HL-60/S4 treated with retinoic acid at 250 ng/mL for 4 days and 3 days (cell line): ENCODE measurements at regions not wholly inside any gene's neighbourhood (a gene's known extent, or its start where the extent isn't known, plus 50 kb on each side); places are given as distances from the start of the nearest gene placed in this dataset.
"Not testable (repeated sequence)": the region's sequence is repeated elsewhere in the genome, so short reads cannot be mapped to it uniquely, and the experiment has no call there.

ENCODE experiments used
- in situ Hi-C: fragments of 300-500 bp; cut with MboI; formaldehyde crosslinking; loops from 2 replicates; pipeline ENCODE4 v1.7.0; 2022; ENCODE audit warnings: low sequenced_read_pairs

DNA sequence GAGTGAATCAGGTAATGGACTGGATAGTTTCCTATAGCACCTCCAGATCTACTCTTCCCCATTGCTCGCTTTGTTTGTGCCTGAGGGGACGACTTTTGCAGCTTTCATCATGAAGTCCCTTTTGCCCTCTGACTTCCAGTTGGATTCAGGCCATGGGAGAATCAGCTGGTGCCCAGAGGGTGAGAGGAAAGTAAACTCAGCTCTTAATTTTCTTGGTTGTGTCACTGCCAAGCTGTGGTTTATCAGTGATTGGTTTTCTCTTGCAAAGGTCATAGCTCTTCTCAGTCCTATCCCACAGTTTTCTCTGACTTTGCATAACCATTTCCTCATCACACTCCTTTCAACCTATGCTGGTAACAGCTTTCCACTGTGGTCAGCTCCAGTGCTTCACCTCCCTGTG lies 200.1 kb downstream of the KCNJ2 start:
- in situ Hi-C loops, result no loop called here

DNA sequence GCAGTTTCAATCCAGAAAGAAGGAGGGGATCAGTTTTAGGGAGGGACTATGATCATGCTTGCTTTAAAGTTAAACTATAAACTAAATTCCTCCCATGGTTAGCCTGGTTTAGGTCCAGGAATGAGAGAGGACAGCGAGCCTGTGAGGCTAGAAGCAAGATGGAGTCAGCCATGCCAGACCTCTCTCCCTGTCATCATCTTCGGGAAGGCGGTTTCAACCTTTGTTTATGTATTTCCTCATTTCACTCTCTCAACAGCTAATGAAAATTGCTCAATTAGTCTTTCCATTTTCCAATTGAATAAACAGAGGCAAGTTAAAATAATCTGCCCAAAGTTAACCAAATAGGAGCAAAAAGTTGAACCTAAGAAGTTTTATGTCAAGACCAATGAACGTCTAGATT lies 201.5 kb downstream of the KCNJ2 start:
- in situ Hi-C loops, result no loop called here

DNA sequence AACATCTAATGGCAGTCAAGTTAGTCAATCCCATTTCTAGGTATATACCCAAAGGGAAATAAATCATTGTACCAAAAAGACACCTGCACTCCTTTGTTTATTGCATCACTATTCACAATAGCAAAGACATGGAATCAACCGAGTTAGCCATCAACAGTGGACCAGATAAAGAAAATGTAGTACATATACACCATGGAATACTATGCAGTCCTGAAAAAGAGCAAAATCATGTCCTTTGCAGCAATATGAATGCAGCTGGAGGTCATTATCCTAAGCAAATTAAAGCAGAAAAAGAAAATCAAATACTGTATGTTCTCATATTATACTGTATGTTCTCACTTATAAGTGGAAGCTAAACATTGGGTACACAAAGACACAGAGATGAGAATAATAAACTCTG lies 204.0 kb downstream of the KCNJ2 start:
- in situ Hi-C loops, result no loop called here

DNA sequence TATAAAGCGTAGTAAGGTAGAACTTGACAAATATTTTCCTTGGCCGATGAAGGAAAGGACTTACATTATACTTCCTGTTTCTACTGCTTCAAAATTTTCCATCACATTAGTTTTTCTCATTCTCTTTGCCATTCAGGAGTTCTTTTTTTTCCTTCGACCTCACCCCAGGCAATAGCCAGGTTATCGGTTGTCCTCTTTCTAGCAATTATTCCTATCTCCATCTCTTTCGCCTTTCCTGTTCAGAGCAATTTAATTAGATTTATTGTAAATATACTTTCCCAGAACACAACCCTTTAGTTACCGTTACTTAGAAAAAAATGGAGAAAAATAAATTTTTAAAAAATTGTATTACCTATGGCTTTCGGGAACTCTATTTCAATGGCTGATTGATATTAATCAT lies 205.2 kb downstream of the KCNJ2 start:
- in situ Hi-C loops, result no loop called here

DNA sequence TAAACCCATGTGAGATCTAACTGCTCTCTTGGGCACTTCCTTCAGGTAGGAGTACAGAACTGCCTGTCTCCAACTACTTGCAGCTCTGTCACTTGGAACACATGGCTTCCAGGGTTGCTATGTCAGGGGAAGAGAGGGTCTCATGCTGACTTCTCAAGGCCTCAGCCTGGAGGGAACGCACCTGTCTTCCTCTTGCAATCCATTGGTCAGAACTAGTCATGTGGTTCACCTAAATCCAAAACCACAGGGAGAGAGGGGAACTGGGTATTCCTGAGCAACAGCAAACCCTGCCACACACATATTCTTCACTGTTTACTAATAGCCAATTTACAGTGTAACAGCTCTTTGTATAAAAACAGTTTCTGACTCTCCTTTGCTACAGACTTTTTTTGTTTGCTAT lies 206.1 kb downstream of the KCNJ2 start:
- in situ Hi-C loops, result no loop called here

DNA sequence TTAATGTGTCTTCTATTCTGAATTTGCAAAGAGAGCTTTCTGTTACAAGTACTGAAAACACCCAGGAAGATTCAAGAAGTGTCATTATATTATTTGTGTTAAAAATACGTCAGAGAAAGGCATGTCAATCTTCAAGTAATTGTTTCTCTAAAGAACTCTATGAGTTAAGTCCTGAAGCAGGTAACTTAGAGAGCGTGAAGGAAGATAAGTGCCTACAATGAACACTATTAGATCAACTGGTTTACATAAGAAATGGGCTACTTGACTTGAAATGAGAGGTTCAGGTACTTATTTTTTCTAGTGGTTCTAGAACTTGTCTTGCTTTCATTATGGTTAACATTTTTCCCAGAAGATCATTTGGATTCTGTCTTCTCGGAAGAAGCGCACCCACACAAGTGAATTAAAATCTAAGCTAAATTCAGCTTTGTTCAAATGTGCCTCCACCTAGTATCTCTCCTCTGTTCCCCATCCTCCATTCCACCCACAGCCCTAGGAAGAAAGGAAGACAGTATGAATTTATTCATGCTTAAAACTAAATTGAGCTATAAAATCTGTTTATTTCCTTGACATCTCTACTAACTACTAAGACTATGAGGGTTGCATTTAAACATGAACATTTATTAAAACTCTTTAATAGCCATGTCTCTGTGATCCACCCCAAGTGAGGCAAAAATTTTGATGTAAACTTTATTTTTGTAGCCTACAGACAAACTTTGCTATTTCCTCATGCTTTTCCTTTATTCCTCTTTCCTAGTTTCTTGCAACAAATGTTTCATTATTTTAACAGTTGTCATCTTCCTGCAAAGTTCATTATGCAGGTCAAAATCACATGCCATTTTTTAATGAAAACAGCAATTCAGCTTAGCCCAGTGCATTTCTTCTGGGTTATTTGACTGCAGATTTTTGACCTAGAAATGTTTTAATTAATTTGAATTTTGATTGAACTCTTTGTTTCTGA lies 206.8 kb downstream of the KCNJ2 start:
- in situ Hi-C loops, result no loop called here

DNA sequence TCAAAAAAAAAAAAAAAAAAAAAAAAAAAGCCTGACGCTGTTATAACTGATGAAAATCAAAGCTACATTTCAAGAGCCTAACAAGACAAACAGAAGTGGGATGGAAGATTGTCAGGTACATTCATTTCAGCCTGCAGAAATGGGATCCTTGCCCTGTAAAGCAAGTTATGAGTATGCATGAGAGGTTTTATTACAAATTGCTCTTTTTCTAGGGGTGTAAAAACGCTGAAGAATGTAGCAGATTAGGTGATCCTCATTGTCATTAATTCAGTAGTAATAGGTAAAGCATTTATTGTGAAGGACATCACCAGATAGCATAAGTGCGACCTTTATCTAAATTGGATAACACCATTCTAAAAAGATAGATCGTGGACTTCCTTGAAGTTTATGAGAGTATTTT lies 208.3 kb downstream of the KCNJ2 start:
- in situ Hi-C loops, result no loop called here

DNA sequence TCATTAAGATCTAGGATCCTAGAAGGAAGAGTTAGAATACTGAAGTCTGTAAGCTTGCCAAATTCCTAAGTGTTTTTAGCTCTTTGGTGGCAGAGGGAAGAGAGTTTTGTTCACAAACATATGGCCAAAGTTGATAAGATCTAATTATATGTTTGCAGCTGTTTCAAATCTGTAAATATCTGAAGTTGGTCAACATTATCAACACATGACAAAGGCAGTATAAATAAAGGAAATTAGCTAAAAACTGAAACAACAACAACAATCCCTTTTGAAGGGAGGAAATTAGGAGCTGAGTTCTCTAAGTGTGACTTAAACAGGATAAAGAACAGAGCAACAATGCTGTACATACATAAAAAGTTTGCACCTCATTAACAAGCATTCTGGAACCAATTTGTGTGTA lies 208.7 kb downstream of the KCNJ2 start:
- in situ Hi-C loops, result no loop called here

DNA sequence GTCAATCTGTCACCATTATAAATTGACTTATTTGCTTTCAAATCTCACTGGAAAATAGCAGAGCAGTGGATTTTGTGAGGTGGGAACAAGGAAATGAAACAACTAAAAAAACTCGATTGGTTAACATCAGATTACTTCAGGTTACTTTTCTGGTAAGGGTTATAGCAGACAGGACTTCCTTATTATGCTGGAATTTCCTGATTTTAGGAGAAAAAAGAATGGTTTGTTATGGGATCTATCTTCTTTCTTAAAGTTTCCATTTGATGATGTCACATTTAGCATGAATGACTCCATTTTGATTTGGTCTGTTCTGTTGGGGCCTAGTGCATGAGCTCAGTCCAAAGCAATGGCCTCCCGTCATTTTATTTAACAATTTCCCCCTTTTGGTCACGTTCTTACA lies 210.6 kb downstream of the KCNJ2 start:
- in situ Hi-C loops, result no loop called here

DNA sequence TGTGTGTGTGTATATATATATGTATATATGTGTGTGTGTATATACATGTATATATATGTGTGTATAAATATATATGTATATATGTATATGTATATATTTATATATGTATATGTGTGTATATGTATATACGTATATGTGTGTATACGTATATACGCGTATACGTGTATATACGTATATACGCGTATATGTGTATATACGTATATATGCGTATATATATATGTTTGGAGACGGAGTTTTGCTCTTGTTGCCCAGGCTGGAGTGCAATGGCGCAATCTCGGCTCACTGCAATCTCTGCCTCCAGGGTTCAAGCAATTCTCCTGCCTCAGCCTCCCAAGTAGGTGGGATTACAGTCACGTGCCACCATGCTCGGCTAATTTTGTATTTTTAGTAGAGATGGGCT lies 212.6 kb downstream of the KCNJ2 start:
- in situ Hi-C loops, result not testable (repeated sequence)

DNA sequence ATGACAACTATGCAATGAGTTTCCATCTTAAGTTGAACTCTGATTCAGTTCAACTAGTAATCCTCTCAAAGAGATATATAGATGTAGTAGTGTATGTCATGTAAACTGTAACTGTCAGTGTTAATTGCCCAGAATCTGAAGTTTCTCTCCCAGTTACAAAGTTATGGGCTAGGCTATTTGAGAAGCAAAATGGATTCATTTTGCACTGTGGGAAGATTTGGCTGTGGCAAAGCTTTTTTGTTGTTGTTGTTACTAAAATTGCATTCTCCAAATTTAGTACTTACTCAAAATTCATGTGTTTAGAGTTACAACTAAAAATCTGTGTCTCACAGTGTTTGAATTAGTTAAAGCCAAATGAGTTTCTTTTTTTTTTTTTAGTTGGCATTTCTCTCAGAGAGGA lies 219.0 kb downstream of the KCNJ2 start:
- in situ Hi-C loops, result no loop called here

DNA sequence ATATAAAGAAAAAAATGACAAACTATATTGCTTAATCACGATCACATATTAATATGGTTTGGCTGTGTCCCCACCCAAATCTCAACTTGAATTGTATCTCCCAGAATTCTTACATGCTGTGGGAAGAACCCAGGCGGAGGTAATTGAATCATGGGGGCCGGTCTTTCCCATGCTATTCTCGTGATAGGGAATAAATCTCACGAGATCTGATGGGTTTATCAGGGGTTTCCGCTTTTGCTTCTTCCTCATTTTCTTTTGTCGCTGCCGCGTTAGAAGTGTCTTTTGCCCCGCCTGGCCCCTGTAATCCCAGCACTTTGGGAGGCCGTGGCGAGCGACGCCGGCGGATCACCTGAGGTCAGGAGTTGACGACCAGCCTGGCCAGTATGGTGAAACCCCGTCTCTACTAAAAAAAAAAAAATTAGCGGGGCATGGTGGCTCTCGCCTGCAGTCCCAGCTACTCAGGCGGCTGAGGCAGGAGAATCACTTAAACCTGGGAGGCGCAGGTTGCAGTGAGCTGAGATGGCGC lies 220.0 kb downstream of the KCNJ2 start:
- in situ Hi-C loops, result not testable (repeated sequence)

DNA sequence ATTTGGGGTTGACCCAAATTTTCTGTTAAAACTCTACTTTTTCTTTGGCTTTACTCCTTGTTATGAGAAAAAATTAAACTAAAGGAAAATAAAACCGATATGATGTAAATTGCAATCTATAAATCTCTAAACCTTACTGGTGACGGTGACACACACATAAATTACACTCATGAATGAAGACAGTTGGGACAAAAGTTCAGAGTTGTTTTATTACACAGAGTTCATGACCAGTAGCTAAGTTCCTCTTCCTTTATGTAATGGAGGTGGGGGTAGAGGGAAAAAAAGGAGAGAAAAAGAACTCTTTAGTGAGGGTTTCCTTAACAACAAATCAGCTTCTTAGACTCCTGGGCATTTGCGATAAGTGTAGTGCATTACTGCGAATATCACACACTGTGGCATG lies 220.7 kb downstream of the KCNJ2 start:
- in situ Hi-C loops, result no loop called here

DNA sequence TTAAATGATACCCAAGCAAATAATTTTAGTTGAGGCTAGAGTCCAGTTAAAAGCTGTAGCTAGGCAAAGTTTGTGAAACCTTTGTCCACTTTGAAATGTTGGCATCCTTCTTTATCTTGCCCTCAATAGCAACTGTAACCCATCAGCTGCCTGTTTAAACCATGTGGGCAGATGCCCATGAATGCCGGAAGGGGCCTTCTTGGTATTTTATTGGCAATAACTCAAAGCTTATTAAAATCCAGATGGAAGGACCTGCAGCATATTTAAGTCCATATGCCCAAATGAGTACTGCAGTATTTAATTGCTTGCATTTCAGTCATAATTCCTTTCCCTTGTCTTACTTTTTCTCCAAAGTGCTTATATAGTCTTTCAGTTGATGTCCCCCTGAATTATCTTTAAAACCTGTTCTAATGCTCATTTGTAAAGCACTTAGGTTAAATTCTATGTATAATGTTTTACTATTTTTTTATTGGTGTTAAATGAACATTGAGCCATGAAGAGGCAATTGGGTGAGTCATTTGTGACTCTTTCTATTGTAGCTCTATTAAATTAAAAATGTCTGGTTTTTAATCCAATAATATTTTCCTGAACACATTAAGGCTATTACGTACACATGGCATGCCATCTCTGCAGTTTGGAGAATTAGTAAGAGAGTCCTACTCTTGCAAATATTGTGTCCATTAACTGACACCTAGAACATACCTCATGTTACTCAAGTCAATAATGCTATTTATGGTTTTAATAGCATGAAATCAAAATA lies 225.3 kb downstream of the KCNJ2 start:
- in situ Hi-C loops, result no loop called here

DNA sequence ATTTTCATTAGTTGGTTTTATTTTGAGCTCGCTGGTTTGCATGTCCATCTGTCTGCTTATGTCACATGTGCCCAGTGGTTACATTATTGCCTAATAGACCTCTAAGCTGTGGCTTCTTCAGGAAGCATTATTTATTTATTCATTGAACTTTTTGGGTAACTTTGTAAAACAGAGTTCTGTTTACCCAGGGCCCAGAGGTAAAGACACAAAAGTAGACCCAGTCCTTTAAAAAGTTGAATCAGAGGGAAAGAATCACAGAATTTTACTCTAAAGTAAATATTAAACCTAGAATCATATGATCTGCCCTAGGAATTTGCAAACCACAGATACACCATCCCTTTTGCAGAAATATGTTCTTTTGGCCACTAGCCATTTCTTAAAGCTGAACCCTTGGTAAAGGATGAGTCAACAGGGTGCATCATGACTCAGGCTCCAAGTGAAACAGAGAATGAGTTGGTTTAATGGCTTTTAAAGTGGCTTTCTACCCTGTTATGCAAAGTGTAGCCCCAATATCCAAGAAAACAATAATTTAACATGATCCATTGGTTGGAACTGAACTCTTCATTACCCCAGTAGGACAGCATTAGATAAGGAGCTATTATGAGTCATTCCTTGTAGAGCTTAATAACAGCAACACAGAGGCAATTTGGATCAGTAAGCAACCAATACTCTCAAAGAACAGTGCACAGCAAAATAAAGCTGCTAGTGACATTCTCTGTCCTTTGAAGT lies 236.3 kb downstream of the KCNJ2 start:
- in situ Hi-C loops, result no loop called here

DNA sequence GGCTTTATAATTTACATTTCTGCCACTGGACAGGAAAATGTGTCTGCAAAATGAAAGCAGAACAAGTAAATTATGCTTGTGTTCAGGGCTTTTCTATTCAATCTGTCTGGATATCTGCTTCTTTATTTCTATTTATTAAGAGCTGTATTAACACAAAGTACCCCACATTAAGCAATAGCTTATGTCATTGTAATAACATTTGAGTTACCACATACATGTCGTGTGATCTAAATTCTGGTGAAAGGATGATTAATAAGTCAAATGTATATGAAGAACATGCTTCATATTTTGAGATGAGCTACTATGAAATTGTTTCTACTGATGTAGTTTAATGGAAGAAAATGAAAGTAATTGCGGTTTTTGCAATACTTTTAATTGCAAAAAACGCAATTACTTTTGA lies 238.2 kb downstream of the KCNJ2 start:
- in situ Hi-C loops, result no loop called here

DNA sequence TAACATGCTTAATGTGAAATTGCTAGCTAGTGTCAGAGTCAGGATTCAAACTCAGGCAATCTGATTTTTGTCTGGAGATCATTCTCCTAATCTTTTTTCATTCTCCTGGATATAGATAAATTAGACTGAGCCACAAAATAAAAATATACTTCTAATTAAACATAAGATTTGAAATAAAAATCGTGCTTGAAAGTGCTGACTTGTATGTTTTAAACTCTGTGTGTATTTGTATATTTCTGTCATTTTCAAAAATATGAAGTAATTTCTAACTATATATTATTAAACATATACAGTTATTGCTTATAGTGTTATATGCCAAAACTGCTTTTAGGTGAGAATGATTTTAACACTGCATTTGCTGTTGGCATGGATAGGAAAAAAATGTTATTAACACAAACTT lies 239.4 kb downstream of the KCNJ2 start:
- in situ Hi-C loops, result no loop called here

DNA sequence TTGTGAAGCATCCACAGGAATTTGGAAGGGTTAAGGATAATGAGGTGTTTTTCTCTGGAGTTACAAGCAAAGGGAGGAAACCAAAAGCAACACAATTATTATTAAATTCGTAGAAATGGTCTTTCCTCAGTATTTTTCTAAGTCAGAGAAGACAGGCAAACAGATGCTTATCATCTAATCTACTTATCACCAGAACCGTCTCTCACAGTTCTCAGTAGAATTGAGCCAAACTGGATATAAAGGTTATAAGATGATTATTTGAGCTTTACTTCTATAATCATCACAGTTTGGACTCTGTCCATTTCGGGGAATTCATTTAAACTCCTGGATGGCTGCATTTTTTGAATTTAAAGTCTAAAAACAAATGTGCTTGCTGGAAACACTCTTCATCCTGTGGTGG lies 245.0 kb downstream of the KCNJ2 start:
- in situ Hi-C loops, result no loop called here

DNA sequence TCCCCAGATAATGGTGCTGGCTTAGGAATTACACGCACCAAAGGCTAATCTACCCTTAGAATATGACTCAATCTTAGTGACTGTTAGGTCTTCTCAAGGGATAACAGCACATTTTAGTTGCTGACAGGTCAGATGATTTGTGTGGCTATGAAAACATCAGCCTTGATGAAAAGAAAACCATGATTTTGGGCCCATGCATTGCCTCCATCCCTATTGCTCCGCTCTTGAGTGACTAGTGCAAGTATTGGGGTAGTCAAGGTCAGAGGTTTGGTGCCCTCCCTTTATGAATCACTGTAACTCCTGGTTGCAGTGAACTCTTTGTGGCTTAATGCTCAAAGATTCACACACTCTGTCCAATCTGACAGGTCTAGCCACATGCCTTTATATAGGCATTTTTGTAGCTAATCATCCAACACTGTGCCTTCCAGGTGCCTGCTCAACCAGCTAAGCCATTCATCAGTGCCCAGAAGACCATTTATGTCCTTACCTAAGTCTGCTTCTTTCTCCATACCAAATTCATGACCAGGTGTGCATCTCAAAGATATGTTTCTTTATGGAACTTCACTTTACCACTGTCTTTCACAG lies 251.6 kb downstream of the KCNJ2 start:
- in situ Hi-C loops, result no loop called here

DNA sequence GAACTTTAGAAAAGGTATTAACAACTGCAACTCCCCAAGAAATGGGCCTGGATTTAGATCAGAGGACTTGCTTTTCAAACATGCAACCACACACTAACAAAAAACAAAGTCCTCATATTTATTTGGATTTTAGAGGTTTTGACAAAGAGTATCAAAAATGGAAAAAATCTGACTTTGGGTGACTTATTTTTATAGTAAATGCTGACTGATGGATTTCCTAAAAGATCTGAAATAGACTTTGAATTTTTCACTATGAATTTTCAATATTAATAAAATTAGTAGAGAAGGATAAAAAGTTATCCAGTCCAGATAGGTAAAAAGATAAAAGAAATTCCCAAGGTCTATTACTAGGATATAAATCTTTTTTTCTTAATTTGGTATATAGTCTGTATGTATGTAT lies 253.5 kb downstream of the KCNJ2 start:
- in situ Hi-C loops, result no loop called here

DNA sequence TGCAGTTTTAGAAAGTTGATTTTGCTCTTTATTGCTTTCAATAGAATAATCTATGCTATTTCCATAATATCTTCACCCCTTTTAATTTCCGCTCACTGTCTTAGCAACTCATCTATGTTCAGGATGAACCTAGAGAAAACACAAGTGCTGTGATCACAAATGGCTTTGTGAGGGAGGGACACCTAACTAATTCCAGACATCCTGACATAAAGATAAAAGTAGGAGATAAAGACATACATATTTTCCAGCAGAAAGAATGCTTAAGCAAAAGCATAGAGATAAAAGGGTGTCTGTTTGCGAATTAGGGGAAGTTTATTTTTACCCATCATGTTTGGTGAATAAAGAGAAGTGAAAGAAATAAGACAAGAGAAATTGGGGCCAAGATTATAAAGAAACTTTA lies 254.2 kb downstream of the KCNJ2 start:
- in situ Hi-C loops, result no loop called here
